Left ventricle myocardium inferior (tissue), 1 donor: ENCODE measurements at regions not wholly inside any gene's neighbourhood (a gene's known extent, or its start where the extent isn't known, plus 50 kb on each side); places are given as distances from the start of the nearest gene placed in this dataset.

Source experiments
- DNase-seq: peaks from one replicate; pipeline ENCODE4 v3.0.0-alpha.2; 2020
- H3K27ac ChIP-seq: fragments of 200-600 bp; replicated peaks from 2 replicates; pipeline ENCODE4 v1.8.0; 2021
- H3K27me3 ChIP-seq: fragments of 200-600 bp; 2 replicates; pipeline ENCODE4 v1.8.0; 2021; ENCODE audit warnings: low read depth
- H3K36me3 ChIP-seq: fragments of 200-600 bp; 2 replicates; pipeline ENCODE4 v1.8.0; 2021
- H3K4me1 ChIP-seq: fragments of 200-600 bp; 2 replicates; pipeline ENCODE4 v1.8.0; 2021
- H3K4me3 ChIP-seq: fragments of 200-600 bp; 2 replicates; pipeline ENCODE4 v1.8.0; 2021; ENCODE audit warnings: mild to moderate bottlenecking, moderate library complexity
- H3K9me3 ChIP-seq: fragments of 200-600 bp; replicated peaks from 2 replicates; pipeline ENCODE4 v1.8.0; 2021
- CTCF ChIP-seq: fragments of 200-600 bp; IDR thresholded peaks from 2 replicates; pipeline ENCODE4 v1.8.0; 2021; ENCODE audit warnings: antibody characterized with exemption, mild to moderate bottlenecking, borderline replicate concordance
- intact Hi-C: fragments of 100-400 bp; cut with micrococcal nuclease; formaldehyde crosslinking; loops from one replicate; pipeline ENCODE4 v1.11.0; 2022
- donor health status: DM: no; HTN: yes; CAD: no; lungs with severe emphysema.

DNA sequence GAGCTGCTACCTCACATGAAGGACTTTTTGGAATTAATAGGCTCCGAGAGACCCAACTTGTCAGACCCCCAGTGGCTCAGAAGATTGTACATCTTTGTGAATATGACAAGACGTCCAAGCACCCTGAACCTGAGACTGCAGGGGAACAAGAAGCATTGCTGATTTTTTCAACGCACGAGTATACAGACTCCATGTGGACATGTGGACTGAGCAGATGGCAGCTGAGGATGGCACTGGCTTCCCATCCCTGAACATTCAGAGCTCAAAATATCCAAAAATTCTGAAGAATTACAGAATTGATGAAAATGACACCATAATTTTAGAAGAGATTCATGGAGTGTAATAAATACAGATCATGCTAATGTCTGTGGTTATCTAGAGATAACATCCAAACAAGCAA is 254.1 kb downstream of the MZT1 start:
- Histone ChIP-seq H3K4me1 (no peaks in the 10 kb centered on the region), H3K9me3 (peaks cover 24% of the 10 kb centered on the region), H3K36me3 (no peaks in the 10 kb centered on the region), H3K27ac (no peak overlapping the region), H3K4me3 (no peak overlapping the region), H3K27me3 (no peaks in the 10 kb centered on the region)
- TF ChIP-seq CTCF: no peak
- DNase-seq: no peak
- intact Hi-C loops: no loop called here

GRCh38 chr13:72469906-72470305 is 257.5 kb downstream of the MZT1 start:
- no peak for TF ChIP-seq CTCF
- intact Hi-C loops: no loop called here
- no peaks in the 10 kb centered on the region for H3K36me3 ChIP-seq

DNA sequence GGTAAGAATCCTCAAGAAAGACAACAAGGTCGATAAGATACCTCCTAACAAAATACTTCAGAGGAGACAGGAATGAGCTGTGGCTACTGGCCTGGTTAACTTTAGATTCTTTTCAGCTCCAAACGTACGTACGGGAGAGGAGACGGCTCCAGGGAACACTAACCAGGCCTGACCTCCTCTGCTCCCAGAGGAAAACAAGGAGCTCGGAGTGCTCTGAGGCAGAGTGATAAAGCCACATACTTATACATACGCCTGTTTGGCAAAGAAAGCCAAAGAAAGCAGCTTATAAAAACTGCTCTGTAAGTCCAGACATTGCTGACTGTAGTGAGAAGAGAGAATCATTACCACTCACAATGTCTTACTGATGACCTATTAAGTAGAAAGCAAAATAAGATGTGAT is 263.9 kb downstream of the MZT1 start:
- Histone ChIP-seq H3K36me3 (no peaks in the 10 kb centered on the region), H3K4me3 (no peak overlapping the region), H3K27ac (peak overlapping the region; percentile 8), H3K4me1 (peaks cover 11% of the 10 kb centered on the region), H3K27me3 (no peaks in the 10 kb centered on the region), H3K9me3 (no peaks in the 10 kb centered on the region)
- no peak for TF ChIP-seq CTCF
- intact Hi-C loops: no loop called here
- DNase-seq: no peak

More at GRCh38 chr13:72469906-72470305, 257.5 kb downstream of the MZT1 start:
- Histone ChIP-seq H3K4me1 (no peaks in the 10 kb centered on the region), H3K4me3 (no peak overlapping the region), H3K27ac (no peak overlapping the region), H3K27me3 (no peaks in the 10 kb centered on the region), H3K9me3 (no peaks in the 10 kb centered on the region)
- DNase-seq: no peak

- intact Hi-C loops: no loop called here
- no peak overlapping the region for H3K27ac ChIP-seq
These were observed 264.7 kb downstream of the MZT1 start for GRCh38 chr13:72462726-72463125.

DNA sequence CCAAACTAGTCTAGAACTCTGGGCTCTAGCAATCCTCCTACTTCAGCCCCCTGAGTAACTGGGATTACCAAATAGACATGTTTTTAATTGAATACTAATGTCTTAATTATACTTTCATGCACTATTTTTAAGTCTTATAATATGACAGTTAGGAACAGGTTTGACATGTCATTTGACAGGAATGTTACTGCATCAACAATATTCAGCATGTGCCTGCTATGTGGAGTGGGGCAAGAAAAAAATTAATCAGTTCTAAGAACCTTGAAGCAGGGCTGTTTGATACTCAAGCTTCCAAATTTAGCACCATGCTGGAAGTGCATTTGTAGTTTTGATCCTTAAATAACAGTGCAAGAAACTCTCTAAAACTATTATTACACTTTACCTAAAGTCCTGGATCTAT is 265.3 kb downstream of the MZT1 start:
- no peak for TF ChIP-seq CTCF
- no peaks in the 10 kb centered on the region for H3K27me3 ChIP-seq
- no peak overlapping the region for H3K27ac ChIP-seq
- no peaks in the 10 kb centered on the region for H3K36me3 ChIP-seq
- no peak for DNase-seq
- no peak overlapping the region for H3K4me3 ChIP-seq
- peaks cover 11% of the 10 kb centered on the region for H3K4me1 ChIP-seq
- H3K9me3 ChIP-seq: no peaks in the 10 kb centered on the region
- intact Hi-C loops: no loop called here

More at GRCh38 chr13:72462726-72463125, 264.7 kb downstream of the MZT1 start:
- no peak overlapping the region for H3K4me3 ChIP-seq
- no peaks in the 10 kb centered on the region for H3K9me3 ChIP-seq
- H3K27me3 ChIP-seq: no peaks in the 10 kb centered on the region
- no peaks in the 10 kb centered on the region for H3K36me3 ChIP-seq
- TF ChIP-seq CTCF: no peak
- peaks cover 11% of the 10 kb centered on the region for H3K4me1 ChIP-seq
- DNase-seq: no peak

- peaks cover 7% of the 10 kb centered on the region for H3K9me3 ChIP-seq
- intact Hi-C loops: no loop called here
- peaks cover 11% of the 10 kb centered on the region for H3K4me1 ChIP-seq
- H3K27ac ChIP-seq: no peak overlapping the region
- H3K4me3 ChIP-seq: no peak overlapping the region
- H3K27me3 ChIP-seq: no peaks in the 10 kb centered on the region
- TF ChIP-seq CTCF: no peak
- H3K36me3 ChIP-seq: no peaks in the 10 kb centered on the region
- no peak for DNase-seq
These were observed 268.7 kb downstream of the MZT1 start for GRCh38 chr13:72458701-72459100.
